H9 (cell line): ENCODE measurements at regions not wholly inside any gene's neighbourhood (a gene's known extent, or its start where the extent isn't known, plus 50 kb on each side); places are given as distances from the start of the nearest gene placed in this dataset.

Source experiments
- DNase-seq: peaks from one replicate; pipeline ENCODE4 v3.0.0-alpha.2; 2017
- H2AFZ ChIP-seq: one replicate; pipeline ENCODE4 v1.6.1; 2013; ENCODE audit warnings: mild to moderate bottlenecking, low read length, control low read depth, moderate library complexity
- H2AK5ac ChIP-seq: 2 replicates; pipeline ENCODE4 v1.6.1; 2013; ENCODE audit warnings: low read length, control low read depth, mixed read lengths; ENCODE audit not compliant: insufficient read length
- H2BK120ac ChIP-seq: one replicate; pipeline ENCODE4 v1.6.1; 2013; ENCODE audit warnings: low read depth, mild to moderate bottlenecking, low read length, control low read depth, inconsistent platforms; ENCODE audit not compliant: poor library complexity, severe bottlenecking
- H2BK12ac ChIP-seq: 2 replicates; pipeline ENCODE4 v1.6.1; 2013; ENCODE audit warnings: low read length, control low read depth, mixed read lengths, low read depth; ENCODE audit not compliant: insufficient read length
- H2BK15ac ChIP-seq: 2 replicates; pipeline ENCODE4 v1.6.1; 2013; ENCODE audit warnings: low read depth, low read length, control low read depth
- H2BK20ac ChIP-seq: one replicate; pipeline ENCODE4 v1.6.1; 2013; ENCODE audit warnings: low read depth, mild to moderate bottlenecking, low read length, control low read depth, inconsistent platforms; ENCODE audit not compliant: poor library complexity, severe bottlenecking
- H2BK5ac ChIP-seq: 2 replicates; pipeline ENCODE4 v1.6.1; 2013; ENCODE audit warnings: low read length, control low read depth, mixed read lengths; ENCODE audit not compliant: insufficient read length
- H3K14ac ChIP-seq: 2 replicates; pipeline ENCODE4 v1.6.1; 2013; ENCODE audit warnings: low read length, control low read depth; ENCODE audit not compliant: insufficient read depth
- H3K18ac ChIP-seq: 2 replicates; pipeline ENCODE4 v1.6.1; 2013; ENCODE audit warnings: low read depth, mild to moderate bottlenecking, mixed read lengths, low read length, control low read depth; ENCODE audit not compliant: insufficient read length
- H3K23ac ChIP-seq: 2 replicates; pipeline ENCODE4 v1.6.1; 2013; ENCODE audit warnings: low read length, control low read depth, mixed read lengths, low read depth; ENCODE audit not compliant: insufficient read length
- H3K23me2 ChIP-seq: 2 replicates; pipeline ENCODE4 v1.6.1; 2013; ENCODE audit warnings: low read depth, mild to moderate bottlenecking, mixed read lengths, low read length, control low read depth; ENCODE audit not compliant: insufficient read length, poor library complexity, severe bottlenecking
- H3K27ac ChIP-seq: 2 replicates; pipeline ENCODE4 v1.5.1; 2013; ENCODE audit warnings: low read length, control low read depth, mixed read lengths, low read depth; ENCODE audit not compliant: insufficient read length
- H3K27me3 ChIP-seq: 2 replicates; pipeline ENCODE4 v1.6.1; 2013; ENCODE audit warnings: low read length, control low read depth, inconsistent platforms; ENCODE audit not compliant: insufficient read depth
- H3K4ac ChIP-seq: 2 replicates; pipeline ENCODE4 v1.6.1; 2013; ENCODE audit warnings: low read depth, mild to moderate bottlenecking, control low read depth, inconsistent platforms, low read length, moderate library complexity
- H3K4me1 ChIP-seq: 2 replicates; pipeline ENCODE4 v1.6.1; 2013; ENCODE audit warnings: low read length, control low read depth, inconsistent platforms; ENCODE audit not compliant: insufficient read depth
- H3K4me2 ChIP-seq: 2 replicates; pipeline ENCODE4 v1.6.1; 2013; ENCODE audit warnings: low read length, control low read depth, mixed read lengths; ENCODE audit not compliant: insufficient read length, insufficient read depth
- H3K56ac ChIP-seq: 2 replicates; pipeline ENCODE4 v1.6.1; 2013; ENCODE audit warnings: low read depth, mild to moderate bottlenecking, mixed read lengths, low read length, control low read depth; ENCODE audit not compliant: insufficient read length
- H3K79me1 ChIP-seq: 2 replicates; pipeline ENCODE4 v1.6.1; 2013; ENCODE audit warnings: low read depth, mild to moderate bottlenecking, moderate library complexity, low read length, control low read depth, inconsistent platforms; ENCODE audit not compliant: insufficient read depth, poor library complexity, severe bottlenecking
- H3K79me2 ChIP-seq: 2 replicates; pipeline ENCODE4 v1.6.1; 2013; ENCODE audit warnings: low read length, control low read depth, inconsistent platforms; ENCODE audit not compliant: insufficient read depth
- H3K9ac ChIP-seq: 2 replicates; pipeline ENCODE4 v1.6.1; 2013; ENCODE audit warnings: low read length, control low read depth, mixed read lengths; ENCODE audit not compliant: insufficient read length; ENCODE audit errors: extremely low read depth
- H3K9me3 ChIP-seq: one replicate; pipeline ENCODE4 v1.6.1; 2013; ENCODE audit warnings: low read depth, low read length, inconsistent platforms; ENCODE audit not compliant: control insufficient read depth
- H3T11ph ChIP-seq: one replicate; pipeline ENCODE4 v1.6.1; 2013; ENCODE audit warnings: mild to moderate bottlenecking, low read length, control low read depth, inconsistent platforms
- H4K20me1 ChIP-seq: one replicate; pipeline ENCODE4 v1.6.1; 2013; ENCODE audit not compliant: control insufficient read depth, insufficient read length, insufficient read depth
- H4K5ac ChIP-seq: 2 replicates; pipeline ENCODE4 v1.6.1; 2013; ENCODE audit warnings: low read depth, mild to moderate bottlenecking, mixed read lengths, low read length, control low read depth; ENCODE audit not compliant: insufficient read length
- H4K8ac ChIP-seq: replicated peaks from 2 replicates; pipeline ENCODE4 v1.6.1; 2013; ENCODE audit warnings: low read length, control low read depth, mixed read lengths, low read depth; ENCODE audit not compliant: insufficient read length
- H4K91ac ChIP-seq: 2 replicates; pipeline ENCODE4 v1.6.1; 2013; ENCODE audit warnings: low read depth, mild to moderate bottlenecking, moderate library complexity, mixed read lengths, low read length, control low read depth; ENCODE audit not compliant: insufficient read length
- H3K27ac Mint-ChIP-seq, 3 experiments: 2 replicates in 2 of 3; 3 replicates in 1 of 3; pipeline ENCODE4 v1.8.0; 2020 to 2021; ENCODE audit warnings: mixed read lengths in 3 of 3, mild to moderate bottlenecking in 1 of 3, moderate library complexity in 1 of 3
- H3K27me3 Mint-ChIP-seq: 2 replicates; pipeline ENCODE4 v1.8.0; 2021; ENCODE audit warnings: low read depth, mild to moderate bottlenecking, moderate library complexity, mixed read lengths
- H3K36me3 Mint-ChIP-seq, 3 experiments: 2 replicates in 2 of 3; 3 replicates in 1 of 3; pipeline ENCODE4 v1.8.0; 2020 to 2021; ENCODE audit warnings: low read depth in 3 of 3, mixed read lengths in 3 of 3; ENCODE audit not compliant: insufficient read depth in 1 of 3
- H3K4me1 Mint-ChIP-seq, 2 experiments: 2 replicates each; pipeline ENCODE4 v1.8.0; 2020; ENCODE audit warnings: mixed read lengths in 2 of 2
- H3K4me3 Mint-ChIP-seq, 2 experiments: 2 replicates in 1 of 2; 3 replicates in 1 of 2; pipeline ENCODE4 v1.8.0; 2020 to 2021; ENCODE audit warnings: mild to moderate bottlenecking in 2 of 2, mixed read lengths in 2 of 2, moderate library complexity in 1 of 2
- H3K9me3 Mint-ChIP-seq, 2 experiments: 2 replicates in 1 of 2; 3 replicates in 1 of 2; pipeline ENCODE4 v1.8.0; 2020; ENCODE audit warnings: mild to moderate bottlenecking in 2 of 2, mixed read lengths in 2 of 2, moderate library complexity in 1 of 2
- WGBS: extraction: QIAGEN DNeasy Blood & Tissue Kit; methylation state at CpG from one replicate; pipeline ENCODE4 v1.1.7; 2013; ENCODE audit warnings: missing lambda C conversion rate, low lambda C conversion rate, mixed read lengths; ENCODE audit not compliant: insufficient read length; ENCODE audit errors: extremely low coverage; 5-methylcytosine and 5-hydroxymethylcytosine counted together
- TF ChIP-seq, protein P1 (sequence below): fragments of 200-600 bp; sonication (generic); conservative IDR thresholded peaks from 3 replicates; pipeline ENCODE4 v1.8.0; 2021; ENCODE audit warnings: antibody characterized with exemption, mild to moderate bottlenecking

DNA sequence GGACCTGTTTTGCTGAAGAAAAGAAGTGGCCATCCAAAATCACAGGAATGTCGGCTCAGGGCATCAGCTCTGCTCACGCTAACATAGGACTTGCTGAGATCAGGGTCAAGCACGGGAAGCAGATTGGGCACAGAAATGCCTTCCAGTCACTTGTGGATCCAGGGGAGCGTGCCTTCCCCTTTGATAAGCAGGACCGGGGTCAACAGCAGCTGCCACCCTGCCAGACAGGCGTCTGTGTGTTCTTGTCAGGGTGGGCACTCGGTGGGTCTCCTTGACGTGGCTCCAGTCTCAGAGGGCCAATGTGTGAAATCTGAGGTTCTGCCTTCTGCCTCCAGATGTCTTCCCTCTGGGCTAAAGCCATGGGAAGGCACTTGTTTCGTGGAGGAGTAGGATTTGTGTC is 313.7 kb upstream of the IRX4 start:
- no peak overlapping the region for H4K5ac ChIP-seq
- Mint-ChIP-seq H3K4me3 (no peak overlapping the region), H3K9me3 (peaks cover 14 to 18% of the 10 kb centered on the region in 2 experiments; a peak in 4 of 5 replicates), H3K27me3 (peaks cover 12% of the 10 kb centered on the region), H3K4me1 (peaks cover 0 to 6% of the 10 kb centered on the region in 2 experiments; a peak in 1 of 4 replicates), H3K27ac (no peak overlapping the region; a peak in 1 of 7 replicates), H3K36me3 (peaks cover 1 to 9% (median 9%) of the 10 kb centered on the region in 3 experiments; a peak in 6 of 7 replicates)
- H3K18ac ChIP-seq, result no peak overlapping the region
- no peak overlapping the region for H2BK20ac ChIP-seq
- H4K91ac ChIP-seq, result no peak overlapping the region
- H2AFZ ChIP-seq, result no peak overlapping the region
- TF ChIP-seq, protein P1, sequence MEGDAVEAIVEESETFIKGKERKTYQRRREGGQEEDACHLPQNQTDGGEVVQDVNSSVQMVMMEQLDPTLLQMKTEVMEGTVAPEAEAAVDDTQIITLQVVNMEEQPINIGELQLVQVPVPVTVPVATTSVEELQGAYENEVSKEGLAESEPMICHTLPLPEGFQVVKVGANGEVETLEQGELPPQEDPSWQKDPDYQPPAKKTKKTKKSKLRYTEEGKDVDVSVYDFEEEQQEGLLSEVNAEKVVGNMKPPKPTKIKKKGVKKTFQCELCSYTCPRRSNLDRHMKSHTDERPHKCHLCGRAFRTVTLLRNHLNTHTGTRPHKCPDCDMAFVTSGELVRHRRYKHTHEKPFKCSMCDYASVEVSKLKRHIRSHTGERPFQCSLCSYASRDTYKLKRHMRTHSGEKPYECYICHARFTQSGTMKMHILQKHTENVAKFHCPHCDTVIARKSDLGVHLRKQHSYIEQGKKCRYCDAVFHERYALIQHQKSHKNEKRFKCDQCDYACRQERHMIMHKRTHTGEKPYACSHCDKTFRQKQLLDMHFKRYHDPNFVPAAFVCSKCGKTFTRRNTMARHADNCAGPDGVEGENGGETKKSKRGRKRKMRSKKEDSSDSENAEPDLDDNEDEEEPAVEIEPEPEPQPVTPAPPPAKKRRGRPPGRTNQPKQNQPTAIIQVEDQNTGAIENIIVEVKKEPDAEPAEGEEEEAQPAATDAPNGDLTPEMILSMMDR, result no peak
- H3K14ac ChIP-seq, result no peak overlapping the region; the same call in 1 of the 2 replicates
- H3K9me3 ChIP-seq, result peaks cover 5% of the 10 kb centered on the region
- H3K9ac ChIP-seq, result no peak overlapping the region
- no peak overlapping the region for H3K4me2 ChIP-seq
- no CpG with 5 or more reads among the region's 9 CpGs for WGBS
- H2AK5ac ChIP-seq, result no peak overlapping the region
- H3K4me1 ChIP-seq, result no peaks in the 10 kb centered on the region
- no peak overlapping the region for H3K4ac ChIP-seq
- no peak overlapping the region for H3K56ac ChIP-seq
- H3K27me3 ChIP-seq, result no peaks in the 10 kb centered on the region
- H3K23me2 ChIP-seq, result no peaks in the 10 kb centered on the region
- no peak overlapping the region for H3K23ac ChIP-seq
- no peak overlapping the region for H3T11ph ChIP-seq
- no peak overlapping the region for H2BK5ac ChIP-seq
- no peaks in the 10 kb centered on the region for H3K79me2 ChIP-seq
- no peak overlapping the region for H2BK12ac ChIP-seq
- H2BK15ac ChIP-seq, result no peak overlapping the region
- H2BK120ac ChIP-seq, result no peak overlapping the region
- H4K20me1 ChIP-seq, result no peaks in the 10 kb centered on the region
- H4K8ac ChIP-seq, result no peak overlapping the region
- H3K27ac ChIP-seq, result no peak overlapping the region
- DNase-seq, result no peak
- H3K79me1 ChIP-seq, result no peaks in the 10 kb centered on the region
